Sigmoid colon (tissue), 6 donors: ENCODE measurements at regions not wholly inside any gene's neighbourhood (a gene's known extent, or its start where the extent isn't known, plus 50 kb on each side); places are given as distances from the start of the nearest gene placed in this dataset.

Experiments
- DNase-seq: peaks from one replicate; pipeline ENCODE4 v3.0.0-alpha.2; 2019
- H3K27ac ChIP-seq, 4 donors: fragments of 200-600 bp; sonication (generic); one replicate each; pipeline ENCODE4 v1.5.1; 2016 to 2019; ENCODE audit warnings: mild to moderate bottlenecking in 1 of 4
- H3K27me3 ChIP-seq, 3 donors: fragments of 200-600 bp; sonication (generic); one replicate each; pipeline ENCODE4 v1.5.1; 2019; ENCODE audit warnings: mild to moderate bottlenecking in 1 of 3
- H3K36me3 ChIP-seq, 4 donors: fragments of 200-600 bp; sonication (generic); one replicate each; pipeline ENCODE4 v1.5.1; 2016 to 2019
- H3K4me1 ChIP-seq, 4 donors: fragments of 200-600 bp; sonication (generic); one replicate each; pipeline ENCODE4 v1.5.1; 2017 to 2019
- H3K4me3 ChIP-seq, 4 donors: fragments of 200-600 bp; sonication (generic); one replicate each; pipeline ENCODE4 v1.5.1; 2017 to 2019; ENCODE audit warnings: mild to moderate bottlenecking in 2 of 4, moderate library complexity in 1 of 4
- H3K9me3 ChIP-seq, 4 donors: fragments of 200-600 bp in 3 of 4; sonication (generic) in 3 of 4; one replicate each; pipeline versions ENCODE4 v1.5.1 to v1.6.1; 2013 to 2019
- EP300 ChIP-seq, 4 donors: sonication (generic); formaldehyde crosslinking; IDR thresholded peaks; one replicate each; pipeline ENCODE4 v1.6.1; 2017; ENCODE audit warnings: antibody characterized with exemption in 4 of 4
- POLR2A ChIP-seq, 2 donors: fragments of 450-650 bp; IDR thresholded peaks; one replicate each; pipeline ENCODE4 v1.6.1; 2016; ENCODE audit warnings: antibody characterized with exemption in 2 of 2, mild to moderate bottlenecking in 2 of 2, moderate library complexity in 2 of 2
- POLR2AphosphoS5 ChIP-seq, 4 donors: sonication (generic); formaldehyde crosslinking; IDR thresholded peaks; one replicate each; pipeline ENCODE4 v1.6.1; 2017; ENCODE audit warnings: antibody characterized with exemption in 4 of 4
- WGBS, 2 donors: extraction: QIAGEN DNeasy Blood & Tissue Kit; methylation state at CpG; one replicate each; pipeline ENCODE4 v1.1.7; 2013; 5-methylcytosine and 5-hydroxymethylcytosine counted together
- intact Hi-C: fragments of 100-400 bp; cut with DNase I; formaldehyde crosslinking; loops from one replicate; pipeline ENCODE4 v1.15.1; 2023
- TF ChIP-seq, protein P1 (sequence below), 4 experiments: fragments of 450-650 bp in 3 of 4; fragments of 200-600 bp in 1 of 4; IDR thresholded peaks; one replicate each; pipeline ENCODE4 v1.5.1; 2016 to 2019; ENCODE audit warnings: antibody characterized with exemption in 4 of 4, mild to moderate bottlenecking in 3 of 4, moderate library complexity in 2 of 4
- donor health status: healthy with polysubstance abuse.
- donor health status: healthy.

DNA sequence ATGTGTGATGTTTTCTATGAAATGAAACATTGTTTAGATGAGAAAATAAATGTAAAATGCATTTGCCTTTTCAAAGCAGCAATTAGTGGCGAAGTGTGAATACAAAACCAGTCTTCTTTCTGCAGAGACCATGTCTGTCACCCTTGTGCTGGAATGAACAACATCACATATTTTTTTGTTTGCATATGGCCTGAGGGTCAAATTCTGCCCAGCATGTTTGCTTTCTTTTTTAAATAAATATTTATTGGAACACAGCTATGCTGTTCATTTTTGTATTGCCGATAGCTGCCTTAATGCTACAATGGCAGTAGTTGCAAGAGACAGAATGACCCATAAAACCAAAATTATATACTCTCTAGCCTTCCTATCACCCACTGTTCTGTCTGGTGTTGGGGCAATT is 75.3 kb upstream of the SNRPN start:
- TF ChIP-seq, protein P1, sequence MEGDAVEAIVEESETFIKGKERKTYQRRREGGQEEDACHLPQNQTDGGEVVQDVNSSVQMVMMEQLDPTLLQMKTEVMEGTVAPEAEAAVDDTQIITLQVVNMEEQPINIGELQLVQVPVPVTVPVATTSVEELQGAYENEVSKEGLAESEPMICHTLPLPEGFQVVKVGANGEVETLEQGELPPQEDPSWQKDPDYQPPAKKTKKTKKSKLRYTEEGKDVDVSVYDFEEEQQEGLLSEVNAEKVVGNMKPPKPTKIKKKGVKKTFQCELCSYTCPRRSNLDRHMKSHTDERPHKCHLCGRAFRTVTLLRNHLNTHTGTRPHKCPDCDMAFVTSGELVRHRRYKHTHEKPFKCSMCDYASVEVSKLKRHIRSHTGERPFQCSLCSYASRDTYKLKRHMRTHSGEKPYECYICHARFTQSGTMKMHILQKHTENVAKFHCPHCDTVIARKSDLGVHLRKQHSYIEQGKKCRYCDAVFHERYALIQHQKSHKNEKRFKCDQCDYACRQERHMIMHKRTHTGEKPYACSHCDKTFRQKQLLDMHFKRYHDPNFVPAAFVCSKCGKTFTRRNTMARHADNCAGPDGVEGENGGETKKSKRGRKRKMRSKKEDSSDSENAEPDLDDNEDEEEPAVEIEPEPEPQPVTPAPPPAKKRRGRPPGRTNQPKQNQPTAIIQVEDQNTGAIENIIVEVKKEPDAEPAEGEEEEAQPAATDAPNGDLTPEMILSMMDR (IDR thresholded peaks at IDR 0.05), result no peak
- no peak for TF ChIP-seq EP300 (IDR thresholded peaks at IDR 0.05)
- no peak for TF ChIP-seq POLR2AphosphoS5 (IDR thresholded peaks at IDR 0.05)
- no peak for TF ChIP-seq POLR2A (IDR thresholded peaks at IDR 0.05)
- no peaks in the 10 kb centered on the region for H3K36me3 ChIP-seq
- H3K4me3 ChIP-seq, result no peak overlapping the region
- WGBS, 2 donors, result 60 to 71% methylated on average over 2 of the region's 2 CpGs
- no peak for DNase-seq
- no peak overlapping the region for H3K27ac ChIP-seq
- peaks cover 0 to 8% (median 2%) of the 10 kb centered on the region in 4 donors for H3K9me3 ChIP-seq
- no peaks in the 10 kb centered on the region for H3K27me3 ChIP-seq
- no peaks in the 10 kb centered on the region for H3K4me1 ChIP-seq
- intact Hi-C loops, result no loop called here

DNA sequence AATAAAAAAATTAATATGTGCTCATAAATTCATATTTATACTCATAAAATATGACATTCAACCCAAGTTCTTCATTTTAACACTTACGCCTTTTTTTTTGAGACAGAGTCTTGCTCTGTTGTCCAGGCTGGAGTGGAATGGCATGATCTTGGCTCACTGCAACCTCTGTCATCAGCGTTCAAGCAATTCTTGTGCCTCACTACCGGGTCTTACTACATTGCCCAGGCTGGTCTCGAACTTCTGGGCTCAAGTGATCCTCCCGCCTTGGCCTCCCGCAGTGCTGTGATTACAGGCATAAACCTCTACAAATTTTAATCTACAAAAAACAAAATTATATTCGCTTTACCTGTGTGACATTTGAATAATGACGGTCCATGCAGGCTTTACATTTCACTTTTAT is 74.1 kb upstream of the SNRPN start:
- Histone ChIP-seq H3K27me3 (no peaks in the 10 kb centered on the region), H3K36me3 (no peaks in the 10 kb centered on the region), H3K9me3 (peaks cover 0 to 7% (median 2%) of the 10 kb centered on the region in 4 donors), H3K4me3 (no peak overlapping the region), H3K27ac (no peak overlapping the region), H3K4me1 (no peaks in the 10 kb centered on the region)
- intact Hi-C loops, result no loop called here
- 75 to 88% methylated on average over 8 of the region's 8 CpGs for WGBS, 2 donors
- DNase-seq, result no peak
- TF ChIP-seq EP300 (IDR thresholded peaks at IDR 0.05) (no peak), POLR2AphosphoS5 (IDR thresholded peaks at IDR 0.05) (no peak), POLR2A (IDR thresholded peaks at IDR 0.05) (no peak)
- TF ChIP-seq, protein P1 (IDR thresholded peaks at IDR 0.05), result no peak

DNA sequence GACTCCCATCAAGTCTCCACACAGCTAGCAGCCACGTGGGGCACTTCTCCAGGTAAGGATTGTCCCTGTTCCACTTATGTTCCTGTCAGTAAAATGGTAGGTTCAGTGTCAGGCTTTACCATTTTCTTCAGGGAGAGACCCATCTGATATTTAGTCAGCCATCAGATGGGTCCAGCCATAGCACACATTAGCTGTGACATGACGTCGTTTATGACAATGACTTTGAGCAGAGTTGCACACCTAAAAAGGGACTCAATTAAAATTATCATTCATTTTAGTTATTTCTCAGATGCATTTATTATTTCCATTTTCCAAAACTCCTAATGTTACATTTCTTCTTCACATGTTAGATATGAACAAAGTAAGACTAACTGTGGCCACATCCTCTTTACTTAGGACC is 68.2 kb upstream of the SNRPN start:
- Histone ChIP-seq H3K4me1 (no peaks in the 10 kb centered on the region), H3K36me3 (no peaks in the 10 kb centered on the region), H3K27ac (no peak overlapping the region), H3K4me3 (no peak overlapping the region), H3K9me3 (peaks cover 0 to 4% (median 1%) of the 10 kb centered on the region in 4 donors), H3K27me3 (no peaks in the 10 kb centered on the region)
- TF ChIP-seq POLR2AphosphoS5 (IDR thresholded peaks at IDR 0.05) (no peak), POLR2A (IDR thresholded peaks at IDR 0.05) (no peak), EP300 (IDR thresholded peaks at IDR 0.05) (no peak)
- TF ChIP-seq, protein P1 (IDR thresholded peaks at IDR 0.05), result no peak
- WGBS, 2 donors, result 65 to 79% methylated on average over 3 of the region's 3 CpGs
- no peak for DNase-seq
- intact Hi-C loops, result no loop called here

DNA sequence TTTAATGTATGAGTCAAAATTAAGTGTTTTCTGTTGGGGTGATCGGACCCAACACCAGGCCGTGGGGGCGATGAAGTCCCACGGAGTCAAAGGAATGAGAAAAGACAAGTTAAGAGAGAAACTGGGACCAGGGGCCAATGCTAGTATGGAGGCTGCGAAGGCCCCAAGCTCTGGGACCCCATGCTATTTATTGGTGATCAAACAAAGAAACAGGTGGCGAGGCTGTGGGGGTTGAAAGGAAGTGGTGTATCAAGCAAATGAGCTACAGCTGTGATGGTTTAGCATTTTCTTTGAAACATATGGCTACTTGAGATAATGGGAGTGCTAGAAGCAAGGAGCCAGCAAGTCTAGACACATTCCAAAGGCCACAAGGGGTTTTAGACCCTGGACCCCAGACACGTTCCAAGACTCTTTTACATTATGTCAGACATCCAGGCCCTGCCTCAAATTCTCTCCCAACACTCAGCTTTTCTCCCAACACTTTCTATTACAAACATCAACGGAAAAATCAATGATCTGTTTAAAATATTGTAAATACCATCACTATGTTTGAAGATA is 56.0 kb upstream of the SNRPN start:
- TF ChIP-seq POLR2A (IDR thresholded peaks at IDR 0.05) (no peak), EP300 (IDR thresholded peaks at IDR 0.05) (no peak)
- whole genome bisulfite sequencing, 2 donors, result 70 to 73% methylated on average over 8 of the region's 8 CpGs
- intact Hi-C loops, result no loop called here

DNA sequence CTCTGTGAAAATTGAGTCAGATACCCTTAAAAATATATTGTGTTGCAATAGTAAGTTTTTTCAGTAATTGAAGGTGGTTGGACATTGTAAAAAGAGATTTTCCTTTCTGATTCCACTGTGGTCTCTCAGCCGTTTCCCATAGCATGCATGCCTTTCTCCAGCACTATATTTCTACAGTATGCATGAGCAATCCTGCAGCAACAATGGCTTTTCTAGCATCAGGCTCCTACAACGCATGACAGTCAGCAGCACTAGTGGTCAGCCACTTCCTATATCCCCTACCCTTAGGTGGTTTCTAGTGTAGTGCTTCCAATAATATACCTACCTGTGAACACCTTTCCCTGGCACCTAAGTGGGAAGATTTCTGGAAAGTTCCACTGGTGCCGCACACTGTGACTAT is 55.4 kb upstream of the SNRPN start:
- intact Hi-C loops, result no loop called here
- peaks cover 0 to 7% (median 0%) of the 10 kb centered on the region in 4 donors for H3K9me3 ChIP-seq
- WGBS, 2 donors, result 78 to 80% methylated on average over 3 of the region's 3 CpGs

More for the DNA sequence above, 56.0 kb upstream of the SNRPN start:
- no peak for DNase-seq
- no peaks in the 10 kb centered on the region for H3K4me1 ChIP-seq
- no peak overlapping the region for H3K27ac ChIP-seq
- no peaks in the 10 kb centered on the region for H3K27me3 ChIP-seq
- no peaks in the 10 kb centered on the region for H3K36me3 ChIP-seq
- H3K4me3 ChIP-seq, result no peak overlapping the region
- peaks cover 0 to 7% (median 0%) of the 10 kb centered on the region in 4 donors for H3K9me3 ChIP-seq

More for the DNA sequence above, 55.4 kb upstream of the SNRPN start:
- no peak for DNase-seq
- Histone ChIP-seq H3K27ac (no peak overlapping the region), H3K4me3 (no peak overlapping the region), H3K36me3 (no peaks in the 10 kb centered on the region), H3K27me3 (no peaks in the 10 kb centered on the region), H3K4me1 (no peaks in the 10 kb centered on the region)
- TF ChIP-seq POLR2AphosphoS5 (IDR thresholded peaks at IDR 0.05) (no peak), POLR2A (IDR thresholded peaks at IDR 0.05) (no peak), EP300 (IDR thresholded peaks at IDR 0.05) (no peak)
- TF ChIP-seq, protein P1 (IDR thresholded peaks at IDR 0.05), result no peak
